SW 1271 (cell line): ENCODE measurements at regions not wholly inside any gene's neighbourhood (a gene's known extent, or its start where the extent isn't known, plus 50 kb on each side); places are given as distances from the start of the nearest gene placed in this dataset.

Experiments used
- DNase-seq, 2 experiments: peaks; one replicate each; lab custom pipeline; 2025; lab: John Stamatoyannopoulos, UW

DNA sequence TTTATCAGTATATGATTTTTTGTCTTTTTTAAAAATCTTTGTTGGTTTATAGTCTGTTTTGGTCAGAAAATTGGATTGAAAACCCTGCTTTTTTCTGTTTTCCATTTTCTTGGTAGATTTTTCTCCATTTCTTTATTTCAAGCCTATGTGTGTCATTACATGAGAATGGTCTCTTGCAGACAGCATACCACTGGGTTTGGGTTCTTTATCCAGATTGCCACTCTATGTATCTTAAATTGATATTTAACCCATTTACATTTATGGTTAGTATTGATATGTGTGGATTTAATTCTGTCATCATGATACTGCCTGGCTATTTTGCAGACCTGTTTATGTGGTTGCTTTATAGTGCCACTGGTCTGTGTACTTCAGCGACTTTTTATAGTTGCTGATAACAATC is 239.9 kb upstream of the NDST4 start:
- DNase-seq = no peak

DNA sequence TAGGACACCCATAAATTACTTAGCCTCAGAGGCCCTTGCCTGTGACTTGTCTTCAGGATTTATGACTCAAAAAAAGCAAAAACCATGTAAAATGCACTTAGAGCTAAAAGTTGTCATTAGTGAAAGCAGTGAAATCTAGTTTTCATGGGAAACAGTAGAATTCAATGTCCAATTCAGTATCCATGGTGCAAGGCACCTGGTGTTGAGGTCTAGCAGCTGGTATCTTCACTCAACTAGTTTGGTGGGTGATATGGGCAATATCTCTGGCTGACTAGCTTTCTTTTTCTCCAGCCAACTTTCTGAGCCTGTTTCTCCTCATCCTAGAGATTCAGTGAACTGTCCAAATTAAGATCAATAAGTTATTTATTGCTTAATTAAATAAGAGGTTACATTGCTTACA is 229.8 kb upstream of the NDST4 start:
- DNase-seq = no peak

DNA sequence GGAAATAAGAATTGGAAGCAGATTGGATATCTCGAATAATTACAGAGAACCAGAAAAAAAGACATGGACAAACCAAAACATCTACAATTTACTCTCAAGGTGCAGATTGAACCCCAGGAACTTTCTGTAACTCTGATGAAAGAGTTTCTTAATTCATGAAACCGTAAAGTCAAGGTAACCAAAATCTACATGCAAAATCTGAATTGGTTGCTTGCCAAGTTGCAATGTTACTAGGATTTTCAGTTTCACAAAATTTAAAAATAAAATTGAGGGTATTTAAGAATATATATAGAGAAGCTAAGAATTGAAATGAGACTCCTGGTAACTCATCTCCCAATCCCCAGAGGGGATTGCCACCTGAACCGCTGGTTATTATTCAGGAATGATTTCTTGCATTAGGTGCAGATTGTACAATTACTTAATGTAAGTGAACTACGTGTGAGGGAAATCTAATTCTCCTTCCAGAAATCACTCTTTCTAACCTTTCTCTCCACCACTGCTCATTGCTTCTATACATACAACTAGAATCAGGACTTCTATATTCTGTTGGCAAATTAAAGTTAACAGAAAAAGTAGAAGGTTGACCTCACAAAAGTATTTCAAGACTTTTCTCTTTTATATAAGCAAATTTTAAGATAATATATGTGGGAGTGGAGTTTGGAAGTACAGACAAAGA is 221.5 kb upstream of the NDST4 start:
- DNase-seq = no peak

DNA sequence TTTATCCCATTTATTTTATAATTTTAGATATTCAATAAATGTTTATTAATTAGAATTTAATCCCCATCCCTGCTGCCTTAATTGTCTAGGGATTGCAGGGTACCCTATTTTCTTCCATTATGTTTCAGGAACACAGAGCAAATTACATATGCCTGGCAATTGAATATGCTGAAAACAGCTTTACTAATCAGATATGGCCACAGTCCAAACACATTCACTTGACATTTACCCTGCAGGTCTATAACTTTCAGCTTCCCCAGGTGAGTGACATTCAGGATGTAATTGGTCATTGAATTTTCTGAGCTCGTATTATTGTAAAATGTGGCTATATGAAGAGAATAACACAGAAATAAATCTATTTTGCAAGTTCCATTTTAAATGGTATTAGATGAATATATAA is 218.7 kb upstream of the NDST4 start:
- no peak for DNase-seq

DNA sequence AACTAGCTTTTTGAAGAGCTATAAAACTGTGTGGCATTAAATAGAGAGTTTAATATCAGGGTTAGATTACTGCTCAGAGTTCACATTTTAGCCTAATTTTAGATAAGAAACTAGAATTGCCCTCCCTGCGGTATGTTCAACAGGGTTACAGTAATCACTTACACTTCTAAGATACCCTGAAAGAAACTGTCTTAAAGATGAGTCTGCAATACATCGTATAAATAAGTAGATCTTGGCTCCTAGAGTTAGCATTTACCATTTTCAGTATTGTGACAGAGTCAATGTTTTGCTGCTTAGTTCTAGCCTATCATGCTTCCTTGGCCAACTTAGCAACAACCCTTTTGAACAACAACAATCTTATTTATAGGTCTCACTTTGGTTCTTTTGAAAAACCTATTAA is 217.8 kb upstream of the NDST4 start:
- DNase-seq = no peak

DNA sequence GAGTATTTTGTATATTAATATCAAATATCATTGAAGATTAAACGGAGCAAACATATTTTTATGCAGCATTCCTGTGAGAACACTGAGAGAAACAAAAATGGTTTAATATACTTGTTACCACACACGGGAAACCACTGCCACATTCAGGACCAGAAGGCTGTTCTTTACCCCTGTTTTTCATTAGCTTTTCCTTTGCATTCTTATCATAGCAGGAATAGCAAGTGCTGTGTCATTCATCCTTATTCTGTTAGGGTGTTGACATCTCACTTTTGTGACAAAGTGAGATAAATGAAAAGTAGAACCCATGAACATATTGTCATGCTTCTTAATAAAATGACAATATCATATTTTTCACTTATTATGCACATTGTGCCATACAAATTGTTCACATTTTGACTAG is 212.4 kb upstream of the NDST4 start:
- DNase-seq = no peak

DNA sequence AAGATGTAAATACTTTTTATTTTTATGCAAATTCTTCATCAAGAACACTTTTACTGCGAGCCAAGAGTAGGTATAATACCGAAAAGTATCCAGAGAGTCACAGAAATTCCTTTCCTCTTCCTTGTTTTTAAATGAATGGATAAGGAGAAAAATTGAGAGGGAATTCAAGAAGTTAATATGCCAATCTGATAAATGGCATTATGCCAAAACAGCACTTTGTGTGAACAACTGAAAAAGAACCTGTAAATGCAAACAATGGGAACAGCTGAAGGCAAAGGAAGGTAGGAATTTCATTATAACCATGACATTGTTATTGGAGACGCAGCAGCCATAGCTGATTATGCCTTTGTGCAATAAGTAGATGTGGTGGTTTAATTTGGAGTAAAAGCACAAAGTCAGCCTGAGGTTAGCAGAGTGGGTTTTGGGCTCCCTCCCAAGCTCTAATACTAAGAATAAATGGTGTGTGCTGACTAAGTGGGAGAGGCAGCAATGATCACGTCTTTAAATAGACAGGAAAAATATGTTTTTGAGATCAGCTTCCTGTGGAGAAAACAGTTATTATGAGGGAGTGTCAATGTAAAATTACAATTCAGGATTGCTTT is 209.8 kb upstream of the NDST4 start:
- DNase-seq = no peak

DNA sequence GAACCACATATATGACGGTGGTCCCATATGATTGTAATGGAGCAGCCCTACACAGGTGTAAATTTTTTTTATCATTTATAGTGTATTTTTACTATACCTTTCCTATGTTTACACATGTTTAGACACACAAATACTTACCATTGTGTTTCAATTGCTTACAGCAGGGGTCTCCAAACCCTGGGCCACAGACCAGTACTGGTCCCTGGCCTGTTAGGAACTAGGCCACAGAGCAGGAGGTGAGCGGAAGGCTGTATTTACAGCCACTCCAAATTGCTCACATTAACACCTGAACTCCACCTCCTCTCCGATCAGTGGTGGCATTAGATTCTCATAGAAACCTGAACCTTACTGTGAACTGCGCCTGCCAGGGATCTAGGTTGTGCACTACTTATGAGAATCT is 201.8 kb upstream of the NDST4 start:
- no peak for DNase-seq

DNA sequence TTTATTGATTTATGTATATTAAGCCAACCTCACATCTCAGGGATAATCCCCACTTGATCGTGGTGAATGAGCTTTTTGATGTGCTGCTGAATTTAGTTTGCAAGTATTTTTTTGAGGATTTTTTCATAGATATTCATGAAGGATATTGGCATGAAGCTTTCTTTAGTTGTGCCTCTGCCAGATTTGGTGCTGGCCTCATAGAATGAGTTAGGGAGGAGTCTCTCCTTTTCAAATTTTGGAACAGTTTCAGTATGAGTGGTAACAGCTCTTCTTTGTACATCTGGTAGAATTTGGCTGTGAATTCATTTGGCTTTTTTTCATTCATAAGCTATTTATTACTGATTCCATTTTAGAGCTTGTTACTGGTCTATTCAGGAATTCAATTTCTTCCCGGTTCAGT is 197.2 kb upstream of the NDST4 start:
- no peak for DNase-seq

DNA sequence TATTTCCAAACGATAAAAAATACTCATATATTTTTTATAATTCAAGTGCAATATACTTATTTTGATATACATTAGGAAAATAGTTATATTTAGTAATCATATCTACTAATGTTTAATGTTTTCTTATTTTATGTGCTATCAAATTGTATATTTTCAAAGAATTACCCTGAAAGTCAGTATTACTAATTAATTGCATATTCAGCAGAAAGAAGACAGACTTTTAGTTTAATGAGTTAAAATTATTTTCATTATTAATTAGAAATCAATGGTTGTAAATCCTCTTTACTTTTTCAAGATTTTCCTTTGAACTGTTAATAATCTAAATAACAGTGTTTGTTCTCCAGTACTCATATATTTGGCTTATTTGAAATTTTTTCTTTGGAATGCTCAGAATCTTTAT is 181.3 kb upstream of the NDST4 start:
- DNase-seq = no peak

DNA sequence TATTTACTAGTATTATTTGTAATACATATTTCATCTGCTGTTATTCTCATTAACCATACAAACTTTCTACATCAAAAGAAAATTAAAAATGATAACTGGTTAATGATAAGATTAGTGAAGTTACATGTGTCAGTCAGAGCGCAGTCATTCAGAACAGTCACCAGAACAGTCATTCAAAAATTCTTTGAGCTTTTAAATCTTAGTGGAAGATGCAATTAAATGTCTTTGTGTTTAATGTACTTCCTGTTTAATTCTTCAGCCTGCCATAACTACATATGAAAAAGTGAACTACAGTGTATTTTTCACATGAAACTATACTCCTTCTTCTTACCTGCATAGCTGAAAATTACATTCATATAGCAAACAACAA is 179.7 kb upstream of the NDST4 start:
- no peak for DNase-seq

DNA sequence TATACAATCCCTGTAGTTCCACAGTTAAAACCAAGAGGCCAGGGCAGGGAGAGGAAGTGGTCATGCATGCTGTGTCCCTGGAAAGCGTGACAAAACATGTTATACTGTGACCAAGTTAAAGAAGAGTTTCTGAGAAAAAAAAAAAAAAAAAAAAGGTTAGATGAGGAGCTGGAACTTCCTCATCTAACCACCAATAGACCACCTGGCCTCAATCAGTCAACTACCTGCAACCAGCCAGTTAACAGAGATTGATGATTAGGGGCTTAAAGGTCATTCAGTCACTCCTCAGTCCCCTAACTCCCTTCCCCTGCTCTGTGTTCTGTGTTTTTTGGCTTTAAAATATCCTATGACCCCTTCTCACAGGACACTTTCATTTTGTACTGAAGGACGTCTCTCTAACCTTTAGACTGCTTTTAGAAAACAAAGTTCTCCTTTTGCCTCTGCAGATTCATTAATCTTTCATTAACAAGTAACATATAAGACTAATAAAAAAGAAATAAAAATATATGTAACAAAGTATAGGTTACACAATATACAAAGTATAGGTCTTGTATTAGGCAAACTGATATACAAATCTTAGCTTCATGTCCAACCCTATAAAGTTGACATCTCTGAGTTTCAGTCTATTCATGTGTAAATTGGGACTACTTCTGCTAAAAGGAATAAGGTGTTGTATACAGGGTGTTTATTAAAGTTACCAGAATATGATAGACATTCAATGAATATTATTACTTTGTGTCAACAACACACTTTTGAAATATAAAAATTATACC is 179.1 kb upstream of the NDST4 start:
- no peak for DNase-seq

DNA sequence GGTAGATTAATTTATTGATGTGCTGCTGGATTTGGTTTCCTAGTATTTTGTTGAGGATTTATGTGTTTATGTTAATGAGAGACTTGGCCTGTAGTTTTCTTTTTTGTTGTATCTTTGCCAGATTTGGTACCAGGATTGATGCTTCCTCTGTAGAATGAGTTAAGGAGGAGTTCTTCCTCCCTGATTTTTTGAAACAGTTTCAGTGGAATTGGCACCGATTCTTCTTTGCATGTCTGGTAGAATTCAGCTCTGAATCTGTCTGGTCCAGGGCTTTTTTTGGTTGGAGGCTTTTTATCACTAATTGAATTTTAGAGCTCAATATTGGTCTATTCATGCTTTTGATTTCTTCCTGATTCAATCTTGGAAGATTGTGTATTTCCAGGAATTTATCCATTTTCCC is 174.0 kb upstream of the NDST4 start:
- no peak for DNase-seq

DNA sequence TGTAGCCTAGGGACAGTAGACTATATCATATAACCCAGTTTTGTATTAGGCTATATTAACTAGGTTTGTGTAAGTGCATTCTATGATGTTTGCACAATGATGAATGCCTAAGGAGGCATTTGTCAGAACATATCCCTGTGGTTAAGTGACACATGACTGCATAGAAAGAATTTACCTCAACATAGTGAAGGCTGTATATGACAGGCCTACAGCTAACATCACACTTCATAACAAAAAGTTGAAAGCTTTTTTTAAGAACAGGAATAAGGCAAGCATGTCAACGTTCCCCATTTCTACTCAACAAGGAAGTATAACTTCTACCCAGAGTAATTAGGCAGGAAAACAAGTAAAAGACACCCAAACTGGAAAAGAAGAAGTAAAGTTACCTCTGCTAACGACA is 165.9 kb upstream of the NDST4 start:
- no peak for DNase-seq

DNA sequence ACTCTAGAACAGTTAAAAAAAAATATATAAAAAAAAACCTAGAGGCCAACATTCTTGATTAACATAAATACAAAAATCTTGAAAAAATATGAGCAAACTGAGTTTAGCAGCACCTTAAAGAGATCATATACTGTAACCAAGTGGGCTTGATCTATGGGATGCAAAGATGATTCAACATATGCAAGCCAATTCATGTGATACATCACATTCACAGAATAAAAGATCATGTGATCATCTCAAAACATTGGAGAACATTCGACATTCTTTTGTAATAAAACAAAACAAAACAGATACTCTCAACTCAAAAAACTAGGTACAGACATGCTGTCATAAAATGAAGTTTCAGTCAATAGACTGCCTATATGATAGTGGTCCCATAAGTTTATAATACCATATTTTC is 165.4 kb upstream of the NDST4 start:
- DNase-seq = no peak

DNA sequence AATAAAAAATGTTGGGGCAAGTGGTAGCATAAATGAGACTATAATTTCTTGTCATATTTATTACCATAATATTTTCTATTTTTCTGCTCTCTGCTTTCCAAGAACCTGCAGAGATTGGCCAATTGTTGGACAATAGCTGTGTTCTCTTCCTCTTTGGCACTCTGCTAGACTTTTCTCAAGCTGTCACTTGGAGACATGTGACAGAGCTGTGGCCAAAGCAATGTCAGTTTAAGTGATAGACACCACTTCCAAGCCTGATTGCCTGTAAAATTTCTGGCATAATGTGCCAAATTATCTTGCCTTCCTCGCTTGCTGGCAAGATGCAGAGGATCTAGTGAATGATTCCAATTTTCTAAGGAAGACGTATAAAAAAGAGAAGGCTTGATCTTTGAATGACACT is 162.2 kb upstream of the NDST4 start:
- no peak for DNase-seq

DNA sequence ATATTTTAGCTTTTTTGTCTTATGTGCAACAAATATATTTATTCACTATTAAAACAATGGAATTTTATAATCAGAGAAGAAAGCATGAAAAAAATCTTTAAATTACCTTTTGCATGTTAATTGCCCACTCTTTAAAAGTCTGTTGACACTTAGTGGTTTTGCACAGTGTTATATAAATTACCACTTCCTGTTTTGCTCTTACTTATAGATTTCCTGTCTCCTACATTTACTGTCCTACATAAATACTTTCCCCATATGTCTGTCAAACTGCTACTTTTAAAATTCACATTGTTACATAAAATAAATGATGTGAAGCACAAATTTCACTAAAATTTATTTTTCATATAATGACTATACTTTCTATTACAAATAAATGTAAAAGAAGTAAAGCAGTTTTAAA is 161.1 kb upstream of the NDST4 start:
- no peak for DNase-seq

DNA sequence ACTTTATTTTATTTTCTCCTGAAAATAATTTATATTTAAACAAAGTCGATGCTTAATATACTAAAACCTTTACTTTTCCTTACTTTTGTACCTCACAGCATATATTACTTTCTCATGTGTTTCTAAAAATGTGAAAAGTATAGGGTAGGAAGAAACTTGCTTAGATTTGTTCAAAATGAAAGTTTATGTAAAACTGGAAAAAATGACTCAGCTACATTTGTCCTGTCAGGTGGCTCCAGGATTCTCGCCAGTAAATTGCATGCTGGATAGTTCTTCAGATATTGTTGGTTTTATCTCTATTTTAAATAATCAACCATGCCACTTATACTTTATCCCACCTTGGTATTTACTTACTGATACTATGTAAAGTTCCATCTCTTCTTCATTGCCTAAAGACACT is 159.2 kb upstream of the NDST4 start:
- DNase-seq = no peak

DNA sequence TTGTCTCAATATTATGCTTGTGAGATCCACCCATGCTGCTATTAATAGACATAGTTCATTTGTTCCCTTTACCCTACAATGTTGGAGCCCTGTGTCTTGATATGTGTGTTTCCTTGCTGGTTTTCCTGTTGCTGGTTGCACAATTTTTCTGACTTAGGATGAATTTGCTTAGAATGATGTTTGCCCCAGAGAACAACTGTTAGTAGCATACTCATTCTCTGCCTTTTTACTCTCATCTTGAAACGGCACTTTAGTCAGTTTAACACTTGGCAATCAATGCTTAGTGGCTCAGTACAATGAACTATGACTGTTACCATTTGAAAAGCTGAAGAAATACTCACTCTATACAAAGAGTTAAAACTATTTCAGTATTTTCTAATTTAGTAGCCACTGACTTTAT is 158.8 kb upstream of the NDST4 start:
- DNase-seq = no peak

DNA sequence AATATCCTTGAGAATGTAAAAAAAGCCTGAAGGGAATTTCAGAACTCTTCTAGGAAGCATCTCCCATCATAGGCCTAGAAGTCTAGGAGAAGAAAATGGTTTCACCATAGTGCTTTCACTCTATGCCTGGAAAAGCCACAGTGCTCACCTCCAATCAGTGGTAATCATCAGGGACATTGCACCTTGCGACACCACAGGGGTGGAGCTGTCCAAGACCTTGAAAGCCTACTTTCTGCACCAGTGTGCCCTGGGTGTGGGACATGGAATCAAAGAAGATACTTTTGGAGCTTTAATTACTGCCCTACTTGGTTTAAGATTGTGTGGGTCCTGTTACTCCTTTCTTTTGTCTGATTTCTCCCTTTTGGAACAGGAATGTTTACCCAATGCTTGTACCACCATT is 146.8 kb upstream of the NDST4 start:
- DNase-seq = no peak

DNA sequence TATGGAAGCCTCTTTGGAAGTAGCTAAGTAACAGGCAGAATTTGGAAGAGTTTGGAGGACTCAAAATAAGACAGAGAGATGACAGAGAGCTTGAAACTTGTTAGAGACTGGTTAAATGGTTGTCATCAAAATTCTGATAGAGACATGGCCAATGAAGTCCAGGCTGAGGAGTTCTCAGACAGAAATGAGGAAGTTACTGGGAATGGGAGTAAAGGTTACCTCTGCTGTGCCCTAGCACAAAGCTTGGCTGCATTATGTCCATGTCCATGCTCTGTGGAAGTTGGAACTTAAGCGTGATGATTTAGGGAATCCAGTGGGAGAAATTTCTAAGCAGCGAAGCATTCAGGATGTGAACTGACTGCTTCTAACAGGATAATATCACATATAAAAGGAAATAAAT is 146.2 kb upstream of the NDST4 start:
- DNase-seq = no peak

DNA sequence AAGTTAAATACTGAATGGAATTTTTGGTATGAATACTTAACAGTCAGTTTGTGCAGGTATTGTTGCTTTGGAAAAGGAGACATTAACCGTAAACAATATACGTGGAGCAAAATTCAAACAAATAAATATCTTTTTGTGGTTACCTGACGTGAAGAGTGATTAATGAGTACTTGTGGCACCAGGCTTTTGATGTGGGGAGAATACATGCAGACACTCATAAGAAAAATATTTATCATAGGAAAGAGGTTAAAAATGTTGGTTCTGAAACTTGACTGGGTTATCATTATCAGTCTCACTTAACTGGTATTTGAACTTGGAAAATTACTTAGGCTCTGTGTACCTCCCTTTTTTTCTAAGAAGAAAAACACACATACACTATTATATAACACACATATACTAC is 136.4 kb upstream of the NDST4 start:
- no peak for DNase-seq

DNA sequence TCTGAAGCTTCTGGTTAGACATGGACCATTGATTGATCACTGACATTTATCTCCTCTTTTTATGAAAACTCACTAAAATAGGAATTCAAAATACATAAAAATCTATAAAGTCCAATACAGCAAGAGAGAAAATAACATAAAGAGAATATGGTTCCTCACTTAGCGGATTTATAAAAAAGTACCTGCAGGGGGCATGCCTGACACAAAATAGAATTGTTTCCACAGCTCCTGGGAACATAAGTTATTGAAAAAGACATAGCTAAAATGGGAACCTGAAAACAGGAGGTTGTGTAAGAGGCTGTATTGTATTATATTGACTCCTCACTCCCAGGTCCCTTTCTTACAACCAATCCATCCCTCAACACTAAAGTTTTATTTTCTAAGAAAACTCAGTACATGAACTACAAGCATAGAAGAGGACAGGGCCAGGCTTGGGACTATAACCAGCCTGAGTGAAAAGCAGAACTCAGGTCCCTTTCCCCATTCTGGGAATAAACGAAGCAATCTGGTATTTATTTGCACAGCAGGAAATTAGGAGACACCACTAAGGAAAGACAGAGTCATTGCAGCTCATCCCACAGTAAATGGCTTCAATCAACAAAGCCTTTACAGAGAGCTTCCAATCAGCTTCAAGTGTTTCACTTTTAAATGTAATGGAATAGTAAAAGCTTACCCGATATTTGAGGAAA is 121.1 kb upstream of the NDST4 start:
- DNase-seq = peak in 1 of 2 experiments; percentile 8
